CD4-positive, alpha-beta T cell (primary cell): ENCODE measurements at regions not wholly inside any gene's neighbourhood (a gene's known extent, or its start where the extent isn't known, plus 50 kb on each side); places are given as distances from the start of the nearest gene placed in this dataset.
"Not testable (repeated sequence)": the region's sequence is repeated elsewhere in the genome, so short reads cannot be mapped to it uniquely, and the experiment has no call there.

Experiments used
- ATAC-seq: fragments of 200-7000 bp; cut with Tn5 transposase; one replicate; pipeline ENCODE4 v1.10.0; 2022; ENCODE audit warnings: mild to moderate bottlenecking; ENCODE audit not compliant: poor library complexity
- CTCF ChIA-PET: fragments of 350-600 bp; sonication (Branson Sonifier 250); formaldehyde crosslinking; loops from one replicate; lab custom pipeline; 2021; ENCODE audit warnings: antibody characterized with exemption, inconsistent platforms; lab: Charles Lee
- POLR2A ChIA-PET: fragments of 350-600 bp; sonication (Branson Sonifier 250); formaldehyde crosslinking; loops from one replicate; lab custom pipeline; 2021; ENCODE audit warnings: antibody characterized with exemption, inconsistent platforms; lab: Charles Lee
- DNase-seq, 14 experiments: peaks; one replicate each; pipeline ENCODE4 v3.0.0-alpha.2; 2013 to 2020; ENCODE audit warnings: mixed read lengths in 2 of 14
- H3K27ac ChIP-seq, 2 donors: one replicate each; pipeline versions ENCODE4 v1.5.1 to v1.7.0; 2013; ENCODE audit warnings: low read length in 2 of 2, low read depth in 1 of 2, mild to moderate bottlenecking in 1 of 2
- H3K27me3 ChIP-seq, 2 experiments: 1 replicate in 1 of 2; 2 replicates in 1 of 2; pipeline versions ENCODE4 v1.6.1 to v1.7.0; 2013; ENCODE audit warnings: low read length in 2 of 2, control low read depth in 1 of 2, mild to moderate bottlenecking in 1 of 2, moderate library complexity in 1 of 2; ENCODE audit not compliant: insufficient read depth in 2 of 2, control insufficient read depth in 1 of 2
- H3K36me3 ChIP-seq: one replicate; pipeline ENCODE4 v1.6.1; 2013; ENCODE audit warnings: low read length, control low read depth; ENCODE audit not compliant: insufficient read depth
- H3K4me1 ChIP-seq: one replicate; pipeline ENCODE4 v1.6.1; 2013; ENCODE audit warnings: low read length, control low read depth; ENCODE audit not compliant: insufficient read depth
- H3K4me3 ChIP-seq: one replicate; pipeline ENCODE4 v1.5.1; 2013; ENCODE audit warnings: mild to moderate bottlenecking, low read length, moderate library complexity
- H3K9me3 ChIP-seq, 2 experiments: 1 replicate in 1 of 2; 2 replicates in 1 of 2; pipeline versions ENCODE4 v1.6.1 to v1.7.0; 2013; ENCODE audit warnings: low read length in 2 of 2, mild to moderate bottlenecking in 2 of 2, control low read depth in 1 of 2, moderate library complexity in 1 of 2; ENCODE audit not compliant: control insufficient read depth in 1 of 2, insufficient read depth in 1 of 2
- H3K27ac Mint-ChIP-seq: one replicate; pipeline ENCODE4 v1.8.0; 2020; ENCODE audit warnings: mixed read lengths
- H3K27me3 Mint-ChIP-seq: one replicate; pipeline ENCODE4 v1.8.0; 2021; ENCODE audit warnings: mixed read lengths
- H3K36me3 Mint-ChIP-seq: one replicate; pipeline ENCODE4 v1.8.0; 2021; ENCODE audit warnings: low read depth, mixed read lengths
- H3K4me1 Mint-ChIP-seq: one replicate; pipeline ENCODE4 v1.8.0; 2021; ENCODE audit warnings: low read depth, mixed read lengths
- H3K4me3 Mint-ChIP-seq: one replicate; pipeline ENCODE4 v1.8.0; 2020; ENCODE audit warnings: mild to moderate bottlenecking, mixed read lengths
- H3K9me3 Mint-ChIP-seq: one replicate; pipeline ENCODE4 v1.8.0; 2020; ENCODE audit warnings: mixed read lengths
- intact Hi-C, 2 experiments: fragments of 100-400 bp; cut with DNase I in 1 of 2; cut with micrococcal nuclease in 1 of 2; formaldehyde crosslinking; loops; one replicate each; pipeline versions ENCODE4 v1.15.1 to v1.9.0; 2023 to 2025; cut with DNase I, micrococcal nuclease

DNA sequence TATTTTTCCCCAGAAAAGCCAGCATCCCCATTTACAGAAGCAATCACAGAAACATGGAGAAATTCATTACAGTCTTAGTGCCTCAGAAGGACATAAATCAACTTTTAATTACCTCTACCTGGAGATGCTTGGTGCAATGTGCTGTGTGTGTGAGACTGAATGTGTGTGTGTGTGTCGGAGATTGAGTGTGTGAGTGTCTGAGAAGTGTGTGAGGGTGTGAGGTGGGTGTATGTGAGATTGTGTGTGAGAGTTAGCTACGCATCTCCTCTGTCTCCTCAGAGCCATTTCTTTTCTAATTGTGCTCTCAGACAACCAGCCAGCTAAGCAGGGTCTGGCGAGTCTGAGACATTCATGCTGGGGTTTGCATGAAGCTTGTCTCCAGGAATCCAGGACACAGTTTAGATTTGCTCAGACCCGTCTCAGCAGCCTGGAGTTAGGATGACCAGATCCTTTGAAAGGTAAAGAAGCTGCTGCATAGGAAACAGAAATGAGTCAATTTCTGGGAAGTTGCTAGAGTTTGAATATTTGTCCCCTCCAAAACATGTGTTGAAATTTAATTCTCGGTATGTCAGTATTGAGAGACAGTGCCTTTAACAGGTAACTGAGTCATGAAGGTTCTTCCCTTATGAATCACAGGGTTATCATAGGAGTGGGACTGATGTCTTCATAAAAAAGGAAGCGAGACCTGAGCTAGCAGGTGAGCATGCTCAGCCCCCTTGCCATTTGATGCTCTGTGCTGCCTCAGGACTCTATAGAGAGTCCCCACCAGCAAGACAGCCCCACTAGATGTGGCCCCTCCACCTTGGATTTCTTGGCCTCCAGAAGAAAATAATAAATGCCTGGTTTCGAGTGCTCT lies 199.0 kb upstream of the PLGLB2 start:
- H3K9me3 Mint-ChIP-seq, H3K4me1 Mint-ChIP-seq, H3K27me3 ChIP-seq, H3K9me3 ChIP-seq, H3K36me3 ChIP-seq, CTCF ChIA-PET, H3K27me3 Mint-ChIP-seq, POLR2A ChIA-PET, ATAC-seq, H3K4me3 ChIP-seq, H3K4me3 Mint-ChIP-seq, H3K36me3 Mint-ChIP-seq, H3K27ac Mint-ChIP-seq, H3K27ac ChIP-seq, H3K4me1 ChIP-seq, intact Hi-C loops, DNase-seq: not testable (repeated sequence)

DNA sequence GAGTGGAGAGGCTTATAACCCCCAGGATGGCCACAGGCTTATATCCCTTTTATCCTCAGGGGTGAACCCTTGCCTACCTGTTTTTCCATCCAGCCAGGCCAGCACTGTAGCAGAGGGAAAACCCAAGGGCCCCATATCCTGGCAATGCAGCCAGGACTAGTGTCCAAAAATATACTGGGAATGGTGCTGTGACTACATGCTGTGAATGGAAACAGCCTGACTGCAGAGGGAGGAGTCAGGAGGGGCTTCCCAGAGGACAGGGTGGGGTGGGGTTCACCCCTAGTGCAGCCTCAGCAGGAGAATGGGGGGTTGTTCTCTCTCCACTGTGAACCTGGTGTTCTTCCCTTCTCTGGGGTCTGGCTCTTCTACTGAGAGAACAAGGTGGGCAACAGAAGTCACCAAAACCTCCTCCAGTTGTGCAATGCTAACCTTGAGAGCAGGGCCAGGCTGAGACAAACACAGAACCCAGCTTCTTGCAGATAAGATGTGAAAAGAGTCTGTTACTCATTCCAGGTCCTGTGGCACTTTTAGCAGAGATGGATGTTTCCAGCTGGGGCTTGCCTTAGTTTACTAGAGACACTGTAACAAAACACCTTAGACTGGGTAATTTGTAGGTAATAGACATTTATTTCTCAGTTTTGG lies 198.2 kb upstream of the PLGLB2 start:
- H3K4me3 Mint-ChIP-seq, H3K27me3 Mint-ChIP-seq, POLR2A ChIA-PET, CTCF ChIA-PET, H3K27ac ChIP-seq, H3K9me3 Mint-ChIP-seq, H3K4me1 ChIP-seq, H3K9me3 ChIP-seq, H3K36me3 Mint-ChIP-seq, H3K27ac Mint-ChIP-seq, H3K4me1 Mint-ChIP-seq, intact Hi-C loops, H3K4me3 ChIP-seq, H3K36me3 ChIP-seq, H3K27me3 ChIP-seq, ATAC-seq, DNase-seq: not testable (repeated sequence)

DNA sequence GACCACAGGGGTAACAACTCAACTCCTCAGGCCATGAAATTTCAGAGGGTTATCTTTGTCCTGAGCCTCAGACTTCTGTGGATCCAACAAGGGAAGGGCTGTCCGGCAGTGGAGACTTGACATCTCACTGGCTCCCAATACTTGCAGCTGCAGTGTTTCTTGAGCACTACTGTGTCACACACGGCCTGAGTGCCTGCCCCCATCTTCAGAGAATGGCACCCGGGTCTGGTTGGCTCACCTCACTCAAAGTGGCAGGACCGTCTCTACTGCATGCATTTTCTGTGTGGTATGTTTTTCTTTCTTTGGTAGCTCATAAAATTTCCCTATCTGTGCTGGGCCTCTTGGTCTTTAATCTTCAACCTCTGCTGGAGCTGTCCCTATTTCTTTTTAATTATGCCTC lies 193.2 kb upstream of the PLGLB2 start:
- H3K27me3 ChIP-seq, H3K4me1 Mint-ChIP-seq, ATAC-seq, H3K36me3 Mint-ChIP-seq, H3K27ac ChIP-seq, H3K36me3 ChIP-seq, H3K9me3 Mint-ChIP-seq, H3K4me3 ChIP-seq, DNase-seq, H3K4me1 ChIP-seq, H3K27ac Mint-ChIP-seq, POLR2A ChIA-PET, H3K9me3 ChIP-seq, H3K4me3 Mint-ChIP-seq, intact Hi-C loops, CTCF ChIA-PET, H3K27me3 Mint-ChIP-seq: not testable (repeated sequence)

DNA sequence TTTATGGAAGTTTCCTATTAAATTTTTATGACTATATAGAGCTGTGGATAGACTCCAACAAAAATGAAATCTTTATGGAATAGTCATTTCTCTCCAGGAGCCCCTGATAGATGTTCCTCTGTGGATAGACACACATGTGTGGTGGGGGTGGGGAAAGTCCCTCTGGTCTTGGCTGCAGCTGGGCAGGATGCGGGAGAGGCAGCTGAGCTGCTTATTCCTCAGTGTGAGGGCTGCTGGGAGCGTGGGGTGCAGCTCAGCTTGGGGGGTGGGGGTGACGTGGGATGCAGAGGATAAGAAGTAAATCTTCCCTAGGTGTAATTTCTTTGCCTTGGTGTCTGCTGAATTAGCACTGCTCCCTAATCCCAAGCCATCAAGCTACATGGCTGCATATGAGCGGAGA lies 192.8 kb upstream of the PLGLB2 start:
- H3K36me3 ChIP-seq, POLR2A ChIA-PET, H3K36me3 Mint-ChIP-seq, H3K27me3 ChIP-seq, H3K9me3 Mint-ChIP-seq, H3K27me3 Mint-ChIP-seq, H3K27ac ChIP-seq, intact Hi-C loops, CTCF ChIA-PET, ATAC-seq, H3K4me1 ChIP-seq, H3K4me3 ChIP-seq, H3K27ac Mint-ChIP-seq, H3K4me1 Mint-ChIP-seq, H3K9me3 ChIP-seq, H3K4me3 Mint-ChIP-seq: not testable (repeated sequence)
- DNase-seq: peak in 3 of 14 experiments; percentile 13 to 45 (median 20)

DNA sequence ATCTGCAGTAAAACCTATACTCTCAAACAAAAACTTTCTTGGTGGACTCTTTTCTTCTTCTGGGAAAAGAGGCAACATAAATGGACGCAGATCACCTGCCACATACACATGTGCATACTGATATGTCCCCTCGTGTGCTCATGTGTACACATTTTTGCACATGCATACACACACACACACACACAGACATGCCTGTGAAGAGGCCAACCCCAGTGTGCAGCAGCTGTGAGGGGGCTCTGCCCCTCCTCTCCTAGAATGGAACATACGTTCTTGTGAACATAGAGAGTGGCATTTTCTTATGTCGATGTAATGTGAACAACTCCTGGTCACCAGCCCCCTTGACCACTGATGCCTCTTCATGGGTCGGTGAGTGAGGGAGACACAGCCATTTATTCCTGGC lies 188.9 kb upstream of the PLGLB2 start:
- H3K4me1 Mint-ChIP-seq, CTCF ChIA-PET, H3K27me3 Mint-ChIP-seq, H3K36me3 Mint-ChIP-seq, H3K4me3 ChIP-seq, DNase-seq, H3K9me3 ChIP-seq, H3K27ac Mint-ChIP-seq, H3K4me3 Mint-ChIP-seq, H3K36me3 ChIP-seq, H3K27ac ChIP-seq, H3K9me3 Mint-ChIP-seq, ATAC-seq, intact Hi-C loops, POLR2A ChIA-PET, H3K27me3 ChIP-seq, H3K4me1 ChIP-seq: not testable (repeated sequence)

DNA sequence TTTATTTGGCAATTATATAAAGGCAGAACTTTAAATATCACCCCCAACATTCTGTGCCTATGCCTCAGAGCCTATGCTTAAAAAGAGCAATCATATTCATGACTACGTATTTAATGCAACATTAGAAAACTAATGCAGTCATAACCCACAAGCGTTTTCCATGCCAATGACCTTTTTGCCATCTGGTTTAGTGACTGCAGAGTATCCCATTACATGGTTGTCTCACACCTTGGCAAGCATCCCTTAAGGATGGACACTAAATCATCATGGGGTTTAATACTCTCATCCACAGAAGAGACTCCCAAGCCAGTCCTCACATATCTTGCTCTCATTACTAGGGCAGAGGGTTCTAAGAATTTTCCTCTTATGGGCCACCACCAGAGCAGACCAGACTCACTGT lies 188.2 kb upstream of the PLGLB2 start:
- intact Hi-C loops, H3K27ac ChIP-seq, DNase-seq, H3K9me3 ChIP-seq, H3K27me3 Mint-ChIP-seq, H3K4me3 Mint-ChIP-seq, H3K27ac Mint-ChIP-seq, H3K9me3 Mint-ChIP-seq, CTCF ChIA-PET, H3K36me3 Mint-ChIP-seq, POLR2A ChIA-PET, ATAC-seq, H3K4me1 ChIP-seq, H3K4me1 Mint-ChIP-seq, H3K4me3 ChIP-seq, H3K36me3 ChIP-seq, H3K27me3 ChIP-seq: not testable (repeated sequence)

DNA sequence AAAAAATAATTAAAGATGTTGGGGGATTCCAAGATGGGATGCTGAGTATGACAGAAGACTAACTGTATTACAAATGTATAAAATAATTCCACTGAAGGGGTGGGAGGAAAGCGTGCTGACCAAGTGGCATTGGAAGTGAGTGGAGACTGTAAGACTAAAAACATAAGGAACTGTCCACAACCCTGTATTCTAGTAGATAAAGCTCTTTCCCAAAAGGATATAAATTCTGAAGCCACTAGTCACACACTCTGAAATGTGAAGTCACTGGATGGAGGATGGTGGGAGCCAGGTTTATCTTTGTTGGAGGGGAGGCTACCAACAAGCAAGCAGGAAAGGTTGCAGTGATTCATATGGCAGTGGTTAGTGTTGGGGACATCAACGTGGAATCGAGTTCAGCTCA lies 182.8 kb upstream of the PLGLB2 start:
- POLR2A ChIA-PET, ATAC-seq, H3K27ac Mint-ChIP-seq, H3K36me3 Mint-ChIP-seq, H3K27ac ChIP-seq, H3K27me3 ChIP-seq, DNase-seq, intact Hi-C loops, CTCF ChIA-PET, H3K4me1 ChIP-seq, H3K9me3 Mint-ChIP-seq, H3K4me3 Mint-ChIP-seq, H3K9me3 ChIP-seq, H3K27me3 Mint-ChIP-seq, H3K36me3 ChIP-seq, H3K4me3 ChIP-seq: not testable (repeated sequence)
- peaks cover 15% of the 10 kb centered on the region for H3K4me1 Mint-ChIP-seq
